ENCODE measurements at regions not wholly inside any gene's neighbourhood (a gene's known extent, or its start where the extent isn't known, plus 50 kb on each side); places are given as distances from the start of the nearest gene placed in this dataset.

- DNase-seq (ENCODE audit: extremely low read depth, low read depth, low spot score) = no peak
These were observed 521.4 kb upstream of the JAG1 start for GRCh38 chr20:11195169-11195568.

DNA sequence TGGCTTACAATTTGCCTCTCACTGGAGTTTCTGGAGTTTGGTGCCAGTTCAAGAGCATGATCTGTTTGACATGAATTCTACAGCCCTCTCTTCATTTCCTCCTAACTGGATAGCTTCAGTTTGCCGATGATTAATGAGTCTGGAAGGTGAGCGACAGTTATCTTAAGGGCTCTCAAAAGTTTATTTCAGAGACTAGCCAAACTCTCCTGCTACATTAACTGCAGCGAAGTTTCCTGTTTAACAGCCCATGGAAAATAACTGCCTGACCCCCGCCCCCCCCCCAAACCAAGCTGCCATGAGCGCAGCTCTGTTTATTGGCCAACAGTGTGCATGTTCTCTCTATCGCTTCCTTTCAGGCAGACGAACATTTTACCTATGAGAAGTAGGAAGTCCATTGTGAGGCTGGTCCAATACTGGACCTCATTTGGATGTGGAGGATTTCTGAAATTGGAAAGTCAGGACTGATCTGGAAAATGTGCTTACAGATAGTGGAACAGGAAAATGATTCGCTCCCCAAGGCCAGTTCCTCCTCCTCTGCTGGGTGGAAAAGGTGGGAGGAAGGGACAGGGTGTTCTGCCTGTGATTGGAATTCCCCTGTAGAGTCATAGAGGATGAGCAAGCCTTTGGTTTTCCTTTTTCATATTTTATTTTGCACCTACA is 522.2 kb upstream of the JAG1 start:
- DNase-seq (ENCODE audit: extremely low read depth, low read depth, low spot score) = no peak

- no peak for DNase-seq (ENCODE audit: extremely low read depth, low read depth, low spot score)
These were observed 524.1 kb upstream of the JAG1 start for GRCh38 chr20:11197851-11198250.

DNA sequence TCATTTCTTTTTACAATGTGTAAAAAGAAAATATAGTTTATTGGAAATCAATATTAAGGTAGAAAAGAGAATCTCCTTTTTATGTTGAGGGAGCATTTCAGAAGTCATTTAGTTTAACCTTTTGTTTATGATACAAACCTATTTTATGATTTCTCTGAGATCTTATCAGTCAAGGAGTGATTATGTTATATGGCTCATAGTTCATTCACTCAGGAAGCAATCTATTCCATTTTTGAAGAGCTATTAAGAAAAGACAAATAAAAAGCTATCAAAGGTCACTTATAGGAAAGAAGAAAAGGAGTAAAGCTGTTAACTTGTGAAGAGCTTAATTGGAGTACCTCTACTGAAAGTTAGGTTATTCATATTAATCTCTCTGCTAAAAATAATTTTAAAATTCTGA is 526.6 kb upstream of the JAG1 start:
- no peak for DNase-seq (ENCODE audit: extremely low read depth, low read depth, low spot score)

- DNase-seq (ENCODE audit: extremely low read depth, low read depth, low spot score) = no peak
These were observed 531.3 kb upstream of the JAG1 start for GRCh38 chr20:11204926-11205768.

- no peak for DNase-seq (ENCODE audit: extremely low read depth, low read depth, low spot score)
These were observed 532.1 kb upstream of the JAG1 start for GRCh38 chr20:11205769-11206362.

GRCh38 chr20:11207749-11208502 is 534.1 kb upstream of the JAG1 start:
- no peak for DNase-seq (ENCODE audit: extremely low read depth, low read depth, low spot score)

DNA sequence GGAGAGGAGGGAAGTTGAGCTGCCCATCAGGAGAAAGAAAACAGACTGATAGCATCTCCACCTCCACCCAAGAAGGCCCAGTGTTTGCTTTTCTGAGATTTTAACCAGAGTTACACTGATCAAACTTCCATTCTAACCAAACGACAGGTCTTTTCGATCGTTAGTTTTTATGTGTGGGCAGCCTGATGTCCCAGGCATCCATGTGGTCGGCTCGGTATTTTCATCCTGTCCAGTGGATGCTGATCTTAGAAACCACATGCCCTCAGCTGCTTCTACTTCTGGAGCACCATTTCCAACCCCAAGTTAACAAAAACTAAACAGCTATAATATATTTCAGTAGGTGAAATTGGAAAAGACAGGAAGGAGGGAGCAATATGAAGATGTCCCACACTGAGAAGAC is 536.8 kb upstream of the JAG1 start:
- DNase-seq (ENCODE audit: extremely low read depth, low read depth, low spot score) = no peak

DNA sequence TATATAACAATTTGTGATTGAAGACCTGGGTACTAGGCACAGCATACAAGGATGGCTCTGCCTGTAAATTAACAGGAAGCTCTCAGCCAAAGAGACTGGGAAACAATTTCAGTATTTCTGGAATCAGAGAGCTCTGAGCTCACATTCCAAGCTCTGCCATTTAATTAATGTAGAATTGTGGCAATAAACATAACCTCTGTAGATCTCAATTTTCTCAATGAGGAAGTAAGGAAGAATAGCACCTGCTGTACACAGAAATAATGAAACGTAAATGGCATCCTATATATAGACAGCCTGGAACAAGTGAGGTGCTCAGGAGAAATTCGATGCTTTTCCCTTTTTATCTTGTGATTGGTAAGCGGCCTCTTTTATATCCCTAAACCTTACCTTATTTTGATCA is 538.5 kb upstream of the JAG1 start:
- no peak for DNase-seq (ENCODE audit: extremely low read depth, low read depth, low spot score)

DNA sequence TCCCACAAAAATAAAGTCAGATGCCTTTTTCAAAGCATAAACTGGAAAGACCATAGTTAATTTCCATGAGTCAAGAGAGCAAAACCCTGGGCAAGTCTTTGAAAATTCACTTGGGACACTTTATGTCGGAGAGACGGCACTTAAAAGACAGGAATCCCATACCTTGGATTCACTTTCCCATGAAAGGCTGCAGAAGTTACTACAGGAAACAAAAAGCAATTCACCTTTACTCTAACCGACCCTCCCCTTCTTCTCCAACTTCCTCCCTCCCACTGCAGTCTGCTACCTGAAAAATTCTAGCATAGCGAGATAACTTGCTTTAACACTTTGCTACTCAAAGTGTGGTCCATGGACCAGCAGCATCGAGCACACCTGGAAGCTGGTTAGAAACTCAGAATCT is 539.1 kb upstream of the JAG1 start:
- no peak for DNase-seq (ENCODE audit: extremely low read depth, low read depth, low spot score)

DNA sequence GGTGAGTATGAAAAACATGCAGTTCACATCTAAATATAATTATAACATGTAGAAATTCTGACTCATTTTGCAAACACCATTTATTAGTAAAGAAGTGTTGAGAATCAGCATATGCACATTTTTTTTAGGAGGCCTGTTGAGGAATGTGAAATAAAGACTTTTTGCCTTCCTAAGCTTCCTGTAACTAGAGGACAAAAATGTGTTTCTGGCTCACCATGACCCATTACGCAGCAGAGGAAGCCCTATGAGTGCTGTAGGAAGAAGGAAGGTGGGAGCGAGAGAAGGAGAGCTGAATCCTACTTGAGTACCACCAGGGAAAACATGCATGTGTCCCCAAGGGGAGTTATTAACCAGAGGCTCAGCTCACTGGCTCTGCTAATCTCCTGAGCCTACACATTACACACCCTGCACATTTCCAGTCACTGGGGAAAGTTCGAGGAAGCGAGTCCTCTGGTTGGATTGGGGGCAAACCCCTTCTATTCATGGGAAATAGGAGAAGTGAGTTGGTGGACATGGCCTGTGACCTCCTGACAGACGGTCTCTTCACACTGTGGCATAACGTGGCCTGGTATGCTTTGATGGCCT is 540.5 kb upstream of the JAG1 start:
- DNase-seq (ENCODE audit: extremely low read depth, low read depth, low spot score) = no peak

DNA sequence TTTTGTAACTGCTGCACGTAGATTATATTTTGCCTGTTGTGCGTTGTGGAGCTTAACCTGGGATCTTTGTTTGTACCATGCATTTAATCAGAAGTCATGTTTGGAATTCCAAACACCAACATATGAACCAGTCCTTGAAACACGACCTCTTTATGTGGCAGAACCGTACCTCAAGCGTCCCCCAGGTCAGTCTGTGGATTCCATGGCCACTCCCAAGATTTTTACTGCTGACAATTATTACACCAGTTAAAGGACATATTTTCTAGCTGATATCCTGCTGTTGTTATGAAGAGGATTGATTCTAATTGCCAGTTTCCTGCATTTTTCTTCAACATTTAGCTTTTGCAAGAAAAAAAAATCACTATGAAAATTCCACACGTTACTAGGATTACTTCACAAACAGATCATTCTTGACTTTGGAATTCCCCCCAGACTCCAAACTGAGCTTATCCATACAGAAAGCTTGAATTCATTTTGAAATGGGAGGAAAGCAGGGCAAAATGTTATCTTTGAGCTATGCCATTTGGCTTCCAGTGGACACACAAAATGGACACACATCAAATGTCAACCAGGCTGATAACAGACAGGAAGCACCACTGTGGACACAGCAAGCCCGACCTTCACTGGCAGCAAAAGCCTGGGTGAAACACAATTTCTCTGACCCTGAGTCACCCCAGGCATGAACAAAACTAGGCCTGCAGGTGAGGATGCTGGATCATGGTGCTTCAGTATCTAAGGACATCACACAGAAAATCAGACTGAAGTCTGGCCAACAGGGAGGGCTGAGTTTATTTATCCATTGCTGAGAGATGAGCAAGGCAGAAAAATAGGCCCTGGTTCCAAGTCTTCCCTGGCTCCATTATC is 542.9 kb upstream of the JAG1 start:
- no peak for DNase-seq (ENCODE audit: extremely low read depth, low read depth, low spot score)

DNA sequence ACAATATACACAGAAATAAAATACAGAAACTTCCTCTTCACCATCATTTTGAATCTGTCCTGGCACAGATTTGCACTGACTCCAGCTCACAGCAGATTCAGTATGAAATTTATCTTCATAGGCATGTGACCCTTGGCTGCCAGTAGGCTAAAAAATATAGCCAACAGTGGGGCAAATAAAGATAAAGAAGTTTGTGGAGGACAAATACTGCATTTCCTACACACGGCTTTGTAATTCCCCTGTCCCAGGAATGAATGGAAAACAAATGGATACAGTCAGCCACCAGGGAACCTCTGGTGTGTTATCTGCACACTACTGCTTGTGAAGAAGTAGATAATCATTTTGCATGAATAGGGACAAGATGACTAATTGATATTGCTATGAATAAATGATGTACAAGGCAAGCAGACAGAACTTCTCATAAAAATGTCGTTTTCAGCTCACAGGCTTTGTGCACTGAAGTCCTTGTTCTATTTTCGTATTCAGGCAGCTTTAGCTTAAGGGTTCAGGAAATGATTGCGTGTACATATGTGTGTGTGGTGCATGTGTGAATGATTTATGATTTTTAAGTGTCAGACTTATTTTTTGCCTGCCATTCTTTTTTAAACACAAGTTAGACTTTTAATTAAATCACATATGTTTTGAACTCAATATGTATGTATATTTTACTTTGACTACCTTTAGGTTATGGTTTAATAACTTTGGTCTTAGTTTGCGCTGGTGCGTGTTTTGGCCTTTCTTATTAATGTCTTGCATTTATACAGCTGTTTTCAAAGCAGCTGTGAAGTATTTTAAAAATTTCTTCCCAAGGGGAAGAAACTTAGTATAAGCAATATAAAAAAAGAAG is 543.8 kb upstream of the JAG1 start:
- no peak for DNase-seq (ENCODE audit: extremely low read depth, low read depth, low spot score)

DNA sequence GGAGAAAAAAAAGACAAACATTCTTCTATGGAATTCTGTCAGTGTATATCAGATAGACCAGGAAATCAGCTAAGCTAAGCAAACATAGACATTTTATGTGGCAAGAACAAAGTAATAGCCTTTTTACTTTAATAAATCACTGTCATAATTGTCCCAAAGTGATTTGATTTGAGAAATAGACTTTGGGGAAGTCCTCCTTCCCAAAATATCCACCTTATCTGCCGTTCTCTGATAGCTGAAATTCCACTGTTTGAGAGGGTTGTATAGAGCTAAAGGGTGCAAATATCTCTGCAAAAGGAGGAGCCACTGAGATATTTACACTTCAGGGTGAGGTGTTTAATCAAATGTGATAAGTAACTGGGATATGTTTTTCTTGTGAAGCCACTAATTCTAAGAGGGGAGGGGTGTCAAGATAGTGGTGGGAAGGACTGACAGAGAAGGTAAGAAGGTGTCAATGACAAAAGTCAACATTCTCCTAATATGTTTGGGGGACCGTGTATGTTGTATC is 544.4 kb upstream of the JAG1 start:
- no peak for DNase-seq (ENCODE audit: extremely low read depth, low read depth, low spot score)

- no peak for DNase-seq (ENCODE audit: extremely low read depth, low read depth, low spot score)
These were observed 545.4 kb upstream of the JAG1 start for GRCh38 chr20:11219192-11219591.

- DNase-seq (ENCODE audit: extremely low read depth, low read depth, low spot score) = no peak
These were observed 547.2 kb upstream of the JAG1 start for GRCh38 chr20:11221046-11221445.

DNA sequence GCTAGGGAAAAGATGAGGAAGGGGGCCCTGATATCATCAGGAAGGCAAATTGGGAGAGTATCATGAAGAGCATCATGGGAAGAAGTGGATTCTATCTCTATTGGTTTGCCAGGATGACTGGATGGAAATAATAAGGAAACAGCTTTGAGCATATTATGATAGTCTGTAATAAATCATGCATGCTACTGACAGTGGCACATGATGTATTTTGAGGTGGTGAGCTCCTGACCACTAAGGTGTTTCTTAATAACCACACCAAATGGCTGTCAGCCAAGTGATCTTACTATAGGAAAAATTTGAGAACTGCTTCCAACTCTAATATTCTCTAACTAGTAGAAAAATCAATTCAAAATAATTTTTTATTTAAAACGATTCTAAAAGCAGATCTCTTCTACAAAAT is 548.4 kb upstream of the JAG1 start:
- no peak for DNase-seq (ENCODE audit: extremely low read depth, low read depth, low spot score)

GRCh38 chr20:11227602-11228001 is 553.8 kb upstream of the JAG1 start:
- no peak for DNase-seq (ENCODE audit: extremely low read depth, low read depth, low spot score)

- peak; percentile 41 for DNase-seq (ENCODE audit: extremely low read depth, low read depth, low spot score)
These were observed 556.0 kb upstream of the JAG1 start for GRCh38 chr20:11229772-11230171.
